Activated CD8-positive, alpha-beta memory T cell treated with anti-CD3 and anti-CD28 coated beads, Interleukin-2, amount 50 U/mL, for 48 hours (primary cell): ENCODE measurements at regions not wholly inside any gene's neighbourhood (a gene's known extent, or its start where the extent isn't known, plus 50 kb on each side); places are given as distances from the start of the nearest gene placed in this dataset.
A peak's percentile ranks its signal among the peaks of the same experiment; 100 is the strongest.

Source experiments
- DNase-seq: peaks from one replicate; pipeline ENCODE4 v3.0.0-alpha.2; 2020

GRCh38 chr2:21404137-21404536 lies 280.4 kb downstream of the TDRD15 start:
- no peak for DNase-seq

GRCh38 chr2:21404827-21405625 lies 281.3 kb downstream of the TDRD15 start:
- DNase-seq, result no peak

GRCh38 chr2:21406386-21406785 lies 282.6 kb downstream of the TDRD15 start:
- DNase-seq, result no peak

- DNase-seq, result no peak
These were observed 283.1 kb downstream of the TDRD15 start for GRCh38 chr2:21406911-21407310.

- DNase-seq, result no peak
These were observed 284.1 kb downstream of the TDRD15 start for GRCh38 chr2:21407851-21408250.

- no peak for DNase-seq
These were observed 288.0 kb downstream of the TDRD15 start for GRCh38 chr2:21411741-21412140.

GRCh38 chr2:21412944-21413443 lies 289.2 kb downstream of the TDRD15 start:
- no peak for DNase-seq

- DNase-seq, result no peak
These were observed 291.5 kb downstream of the TDRD15 start for GRCh38 chr2:21415234-21415633.

GRCh38 chr2:21416226-21416625 lies 292.5 kb downstream of the TDRD15 start:
- DNase-seq, result no peak

- no peak for DNase-seq
These were observed 294.7 kb downstream of the TDRD15 start for GRCh38 chr2:21418456-21418855.

- no peak for DNase-seq
These were observed 297.0 kb downstream of the TDRD15 start for GRCh38 chr2:21420553-21421335.

GRCh38 chr2:21422050-21422449 lies 298.3 kb downstream of the TDRD15 start:
- DNase-seq, result peak; percentile 56

- DNase-seq, result no peak
These were observed 299.2 kb downstream of the TDRD15 start for GRCh38 chr2:21422724-21423522.

- DNase-seq, result no peak
These were observed 300.1 kb downstream of the TDRD15 start for GRCh38 chr2:21423854-21424253.

- DNase-seq, result no peak
These were observed 300.6 kb downstream of the TDRD15 start for GRCh38 chr2:21424375-21424774.

GRCh38 chr2:21427606-21428005 lies 303.8 kb downstream of the TDRD15 start:
- DNase-seq, result no peak

GRCh38 chr2:21428754-21429153 lies 305.0 kb downstream of the TDRD15 start:
- DNase-seq, result no peak

GRCh38 chr2:21429747-21430146 lies 306.0 kb downstream of the TDRD15 start:
- no peak for DNase-seq

- DNase-seq, result no peak
These were observed 307.3 kb downstream of the TDRD15 start for GRCh38 chr2:21431078-21431477.

GRCh38 chr2:21438949-21439348 lies 315.2 kb downstream of the TDRD15 start:
- DNase-seq, result no peak

GRCh38 chr2:21441442-21441841 lies 317.7 kb downstream of the TDRD15 start:
- no peak for DNase-seq

- DNase-seq, result no peak
These were observed 319.8 kb downstream of the TDRD15 start for GRCh38 chr2:21443494-21444105.

- DNase-seq, result no peak
These were observed 326.1 kb downstream of the TDRD15 start for GRCh38 chr2:21449881-21450280.
